Breast epithelium (tissue), 4 donors: ENCODE measurements at regions not wholly inside any gene's neighbourhood (a gene's known extent, or its start where the extent isn't known, plus 50 kb on each side); places are given as distances from the start of the nearest gene placed in this dataset.

ENCODE experiments used
- DNase-seq, 2 donors: peaks; one replicate each; pipeline ENCODE4 v3.0.0-alpha.2; 2019; ENCODE audit warnings: low spot score in 2 of 2
- H3K27ac ChIP-seq, 2 donors: fragments of 200-600 bp; sonication (generic) in 1 of 2; one replicate each; pipeline ENCODE4 v1.5.1; 2016 to 2019; ENCODE audit warnings: mild to moderate bottlenecking in 1 of 2
- H3K27me3 ChIP-seq, 2 donors: fragments of 200-600 bp; sonication (generic) in 1 of 2; one replicate each; pipeline versions ENCODE4 v1.5.1 to v1.6.0; 2017 to 2019; ENCODE audit warnings: control low read depth in 1 of 2, mild to moderate bottlenecking in 1 of 2
- H3K36me3 ChIP-seq: fragments of 200-600 bp; one replicate; pipeline ENCODE4 v1.5.1; 2019
- H3K4me1 ChIP-seq, 2 donors: fragments of 200-600 bp; sonication (generic); one replicate each; pipeline ENCODE4 v1.5.1; 2016 to 2019; ENCODE audit warnings: control low read depth in 1 of 2
- H3K4me3 ChIP-seq, 3 donors: fragments of 200-600 bp; sonication (generic); 1 replicate in 2 of 3; 2 replicates in 1 of 3; pipeline ENCODE4 v1.5.1; 2016 to 2019; ENCODE audit warnings: mild to moderate bottlenecking in 3 of 3, moderate library complexity in 2 of 3
- H3K9me3 ChIP-seq, 2 donors: fragments of 200-600 bp; sonication (generic) in 1 of 2; one replicate each; pipeline ENCODE4 v1.5.1; 2016 to 2019; ENCODE audit warnings: control low read depth in 1 of 2
- CTCF ChIP-seq, 3 donors: fragments of 450-650 bp; IDR thresholded peaks; one replicate each; pipeline ENCODE4 v1.5.1; 2016 to 2017; ENCODE audit warnings: antibody characterized with exemption in 3 of 3, mild to moderate bottlenecking in 3 of 3, moderate library complexity in 3 of 3
- POLR2A ChIP-seq: fragments of 450-650 bp; IDR thresholded peaks from one replicate; pipeline ENCODE4 v1.6.1; 2016; ENCODE audit warnings: antibody characterized with exemption, mild to moderate bottlenecking, moderate library complexity
- POLR2AphosphoS5 ChIP-seq, 3 donors: sonication (generic); formaldehyde crosslinking; IDR thresholded peaks; one replicate each; pipeline ENCODE4 v1.6.1; 2017; ENCODE audit warnings: antibody characterized with exemption in 3 of 3
- intact Hi-C: fragments of 100-400 bp; cut with DNase I; formaldehyde crosslinking; loops from one replicate; pipeline ENCODE4 v1.15.1; 2023; ENCODE audit warnings: low total_unique reads

GRCh38 chr5:166363087-166363760 is 1928.2 kb upstream of the WWC1 start:
- Histone ChIP-seq H3K36me3 (no peaks in the 10 kb centered on the region), H3K4me3 (no peak overlapping the region), H3K4me1 (no peaks in the 10 kb centered on the region), H3K27me3 (no peaks in the 10 kb centered on the region), H3K9me3 (no peaks in the 10 kb centered on the region), H3K27ac (no peak overlapping the region)
- DNase-seq: no peak
- intact Hi-C loops: no loop called here
- TF ChIP-seq POLR2A (no peak), CTCF (IDR thresholded peaks at IDR 0.05) (no peak), POLR2AphosphoS5 (IDR thresholded peaks at IDR 0.05) (no peak)

GRCh38 chr5:166365164-166365563 is 1926.3 kb upstream of the WWC1 start:
- Histone ChIP-seq H3K27me3 (no peaks in the 10 kb centered on the region), H3K27ac (no peak overlapping the region), H3K36me3 (no peaks in the 10 kb centered on the region), H3K4me1 (no peaks in the 10 kb centered on the region), H3K4me3 (no peak overlapping the region), H3K9me3 (no peaks in the 10 kb centered on the region)
- intact Hi-C loops: no loop called here
- TF ChIP-seq POLR2AphosphoS5 (IDR thresholded peaks at IDR 0.05) (no peak), POLR2A (no peak)
- DNase-seq: no peak

- no peak for DNase-seq
- intact Hi-C loops: no loop called here
These were observed 1924.1 kb upstream of the WWC1 start for GRCh38 chr5:166367391-166367790.

GRCh38 chr5:166369346-166369745 is 1922.1 kb upstream of the WWC1 start:
- TF ChIP-seq POLR2AphosphoS5 (IDR thresholded peaks at IDR 0.05): no peak
- TF ChIP-seq CTCF (IDR thresholded peaks at IDR 0.05): no peak
- TF ChIP-seq POLR2A: no peak
- no peak overlapping the region for H3K27ac ChIP-seq
- H3K9me3 ChIP-seq: no peaks in the 10 kb centered on the region
- intact Hi-C loops: no loop called here
- DNase-seq: no peak
- no peaks in the 10 kb centered on the region for H3K4me1 ChIP-seq
- H3K4me3 ChIP-seq: no peak overlapping the region
- H3K36me3 ChIP-seq: peaks cover 1% of the 10 kb centered on the region
- no peaks in the 10 kb centered on the region for H3K27me3 ChIP-seq

More at GRCh38 chr5:166367391-166367790, 1924.1 kb upstream of the WWC1 start:
- H3K36me3 ChIP-seq: no peaks in the 10 kb centered on the region
- H3K4me1 ChIP-seq: no peaks in the 10 kb centered on the region
- H3K4me3 ChIP-seq: no peak overlapping the region
- H3K27ac ChIP-seq: no peak overlapping the region
- H3K27me3 ChIP-seq: no peaks in the 10 kb centered on the region
- no peak for TF ChIP-seq POLR2AphosphoS5 (IDR thresholded peaks at IDR 0.05)
- TF ChIP-seq CTCF (IDR thresholded peaks at IDR 0.05): no peak
- TF ChIP-seq POLR2A: no peak
- H3K9me3 ChIP-seq: no peaks in the 10 kb centered on the region

- peaks cover 5% of the 10 kb centered on the region for H3K36me3 ChIP-seq
- no peaks in the 10 kb centered on the region for H3K9me3 ChIP-seq
- intact Hi-C loops: no loop called here
- H3K4me3 ChIP-seq: no peak overlapping the region
- TF ChIP-seq CTCF (IDR thresholded peaks at IDR 0.05) (no peak), POLR2A (no peak), POLR2AphosphoS5 (IDR thresholded peaks at IDR 0.05) (no peak)
- DNase-seq: no peak
- no peaks in the 10 kb centered on the region for H3K4me1 ChIP-seq
- H3K27me3 ChIP-seq: no peaks in the 10 kb centered on the region
- no peak overlapping the region for H3K27ac ChIP-seq
These were observed 1921.6 kb upstream of the WWC1 start for GRCh38 chr5:166369807-166370206.
